SH-SY5Y (cell line): ENCODE measurements at regions not wholly inside any gene's neighbourhood (a gene's known extent, or its start where the extent isn't known, plus 50 kb on each side); places are given as distances from the start of the nearest gene placed in this dataset.

Experiments
- GATA2 ChIP-seq: IDR thresholded peaks from 2 replicates; pipeline ENCODE4 v1.6.1; 2011; ENCODE audit warnings: mild to moderate bottlenecking, low read depth, low read length
- GATA3 ChIP-seq: IDR thresholded peaks from 2 replicates; pipeline ENCODE4 v1.6.1; 2011; ENCODE audit warnings: low read depth, mild to moderate bottlenecking, low read length, moderate library complexity

DNA sequence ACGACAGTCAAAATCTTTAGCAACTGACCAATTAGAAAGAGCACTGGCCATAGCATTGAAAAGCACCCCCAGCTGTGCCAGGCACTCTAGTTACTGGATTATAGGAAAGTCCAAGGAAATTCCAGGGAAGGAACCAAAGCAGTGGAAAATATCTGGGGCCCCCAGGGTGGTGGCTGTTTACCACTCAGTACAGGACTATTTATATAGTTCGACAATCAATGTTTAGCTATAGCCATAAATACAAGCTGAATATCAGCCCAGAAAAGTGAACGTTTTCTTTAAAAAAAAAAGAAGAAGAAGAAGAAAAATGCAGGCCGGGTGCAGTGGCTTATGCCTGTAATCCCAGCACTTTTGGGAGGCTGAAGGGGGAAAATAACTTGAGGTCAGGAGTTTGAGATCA lies 55.2 kb upstream of the UBAC2 start:
- TF ChIP-seq GATA2 (no peak), GATA3 (no peak)
